ENCODE measurements at regions not wholly inside any gene's neighbourhood (a gene's known extent, or its start where the extent isn't known, plus 50 kb on each side); places are given as distances from the start of the nearest gene placed in this dataset.
A peak's percentile ranks its signal among the peaks of the same experiment; 100 is the strongest.
"Not testable (repeated sequence)": the region's sequence is repeated elsewhere in the genome, so short reads cannot be mapped to it uniquely, and the experiment has no call there.

DNA sequence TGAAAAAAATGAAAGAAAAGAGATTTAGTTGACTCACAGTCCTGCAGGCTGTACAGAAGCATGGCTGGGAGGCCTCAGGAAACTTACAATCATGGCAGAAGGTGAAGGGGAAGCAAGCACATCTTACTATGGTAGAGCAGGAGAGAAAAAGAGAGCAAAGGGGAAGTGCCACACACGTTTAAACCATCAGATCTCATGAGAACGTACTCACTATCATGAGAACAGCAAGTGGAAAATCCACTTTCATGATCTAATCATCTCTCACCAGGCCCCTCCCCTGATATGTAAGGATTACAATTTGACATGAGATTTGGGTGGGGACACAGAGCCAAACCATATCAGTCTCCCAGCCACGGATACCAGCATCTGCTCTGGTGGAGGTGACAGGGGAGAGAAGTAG, 50.8 kb upstream of the CPOX start:
- DNase-seq (ENCODE audit: low read depth): no peak

DNA sequence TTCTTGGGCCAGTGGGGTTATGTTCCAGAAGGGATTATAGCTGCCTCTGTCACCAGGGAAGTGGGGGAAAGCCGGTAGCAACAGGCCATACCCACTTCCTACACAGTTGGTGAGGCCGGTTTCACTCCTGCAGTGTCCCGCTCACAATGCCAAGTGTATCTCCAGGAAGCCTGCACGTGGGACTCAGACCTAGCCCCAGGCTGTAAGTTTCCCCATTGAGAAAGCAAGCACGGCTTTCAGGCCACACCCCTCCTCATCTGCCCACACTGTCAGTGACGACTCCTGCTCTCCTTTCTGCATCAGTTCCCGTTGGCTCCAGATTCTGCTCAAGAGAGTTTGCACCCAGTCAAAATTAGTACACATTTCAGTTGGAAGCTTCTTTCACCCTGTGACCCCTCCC, 51.6 kb upstream of the CPOX start:
- no peak for DNase-seq (ENCODE audit: low read depth)

DNA sequence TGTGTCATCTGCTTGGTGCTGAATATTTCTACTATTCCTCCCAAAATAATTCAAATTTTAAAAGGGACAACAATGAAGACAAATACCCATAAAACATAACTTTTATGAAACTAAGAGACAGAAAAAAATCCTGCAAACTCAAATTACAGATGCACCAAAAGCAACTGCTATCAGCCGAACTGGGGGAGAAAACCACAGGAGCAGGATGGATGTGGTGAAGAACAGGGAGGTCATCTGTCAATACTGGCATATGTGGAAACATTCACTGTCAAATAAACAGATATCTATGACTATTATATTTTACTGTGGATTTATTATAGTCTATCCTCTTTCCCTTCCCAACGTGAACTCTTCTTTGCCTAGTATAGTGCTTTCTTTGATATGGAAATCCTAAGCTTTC, 53.3 kb upstream of the CPOX start:
- no peak for DNase-seq (ENCODE audit: low read depth)

DNA sequence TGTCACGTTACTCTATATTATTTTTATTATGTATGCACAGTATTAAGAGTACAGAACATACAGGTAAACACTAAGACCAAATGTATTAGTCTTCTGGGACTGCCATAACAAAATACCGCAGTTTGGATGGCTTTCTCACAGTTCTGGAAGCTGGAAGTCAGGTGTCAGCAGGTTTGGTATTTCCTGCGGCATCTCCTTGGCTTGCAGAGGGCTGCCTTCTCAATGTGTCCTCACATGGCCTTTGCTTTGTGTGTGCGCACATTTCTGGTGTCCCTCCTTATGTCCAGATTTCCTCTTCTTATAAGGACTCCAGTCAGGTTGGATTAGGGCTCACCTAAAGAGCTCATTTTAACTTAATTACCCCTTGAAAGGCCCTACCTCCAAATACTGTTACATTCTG, 53.8 kb upstream of the CPOX start:
- DNase-seq (ENCODE audit: low read depth): no peak

DNA sequence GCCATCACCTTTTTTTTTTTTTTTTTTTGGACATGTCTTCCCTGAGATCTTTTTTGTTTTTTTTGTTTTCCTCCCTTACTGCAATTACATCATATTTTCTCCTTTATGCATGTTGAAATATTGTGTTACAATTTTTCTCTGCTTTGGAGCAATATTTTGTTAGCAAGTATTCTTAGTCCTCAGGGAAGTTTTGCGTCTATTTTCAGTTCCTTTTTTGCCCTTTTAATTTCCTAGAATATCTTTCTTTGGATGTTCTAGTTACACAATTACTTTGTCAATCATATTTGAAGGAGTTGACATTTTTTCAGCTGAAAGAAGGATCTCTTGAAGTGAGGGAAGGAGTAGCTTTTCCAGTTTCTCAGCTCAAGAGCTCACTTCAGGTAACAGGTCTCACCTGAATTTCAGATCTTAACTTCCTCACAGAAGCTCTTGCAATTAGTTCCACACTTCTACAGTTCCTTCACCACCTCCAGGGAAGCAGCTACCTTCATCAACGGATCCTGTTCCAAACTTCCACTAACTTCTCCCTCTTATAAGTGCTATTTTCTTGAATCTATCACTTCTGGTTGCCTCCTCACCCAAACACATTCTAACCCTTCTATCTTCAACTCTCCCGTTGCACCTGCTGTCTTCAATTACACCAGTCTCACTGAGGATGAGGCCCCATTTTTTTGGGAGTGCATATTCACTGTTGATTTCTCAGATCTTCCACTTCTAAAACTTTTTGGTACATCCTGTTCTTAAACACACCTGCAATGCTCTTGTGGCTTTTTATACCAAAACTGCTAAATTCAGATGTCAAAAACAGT, 57.8 kb upstream of the CPOX start:
- DNase-seq (ENCODE audit: low read depth): no peak

DNA sequence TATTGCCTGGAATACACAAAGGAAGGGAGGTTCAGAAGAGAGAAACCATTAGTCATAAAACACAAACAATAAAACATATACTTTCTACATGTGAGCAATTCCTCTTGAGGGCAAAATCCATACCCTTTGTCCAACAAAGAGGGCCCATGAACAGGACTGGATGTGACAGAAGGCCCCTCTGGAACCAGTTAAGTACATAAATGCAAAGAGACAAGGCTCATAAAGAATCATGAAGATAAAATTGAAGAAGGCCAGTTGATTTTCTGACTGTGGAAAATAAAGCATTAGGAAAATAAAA, 58.3 kb upstream of the CPOX start:
- no peak for DNase-seq (ENCODE audit: low read depth)

DNA sequence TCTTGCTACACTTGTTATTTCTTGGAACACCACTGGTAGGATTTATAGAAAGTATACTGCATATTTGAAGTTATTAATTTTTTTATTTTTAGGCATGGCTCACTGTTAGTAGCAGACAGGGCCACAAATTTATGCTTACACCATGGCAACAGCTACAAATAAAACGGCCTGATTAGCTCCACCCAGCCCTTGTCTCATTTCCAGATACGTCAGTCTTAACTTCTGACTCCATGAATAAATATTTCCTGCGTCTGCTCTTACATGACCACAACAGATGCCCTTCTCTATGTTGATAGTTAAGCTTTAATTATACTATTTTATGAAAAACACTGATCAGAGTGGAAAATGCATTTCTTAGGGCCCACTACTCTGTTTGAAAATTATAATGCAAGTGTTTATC, 62.3 kb upstream of the CPOX start:
- DNase-seq (ENCODE audit: low read depth): no peak

DNA sequence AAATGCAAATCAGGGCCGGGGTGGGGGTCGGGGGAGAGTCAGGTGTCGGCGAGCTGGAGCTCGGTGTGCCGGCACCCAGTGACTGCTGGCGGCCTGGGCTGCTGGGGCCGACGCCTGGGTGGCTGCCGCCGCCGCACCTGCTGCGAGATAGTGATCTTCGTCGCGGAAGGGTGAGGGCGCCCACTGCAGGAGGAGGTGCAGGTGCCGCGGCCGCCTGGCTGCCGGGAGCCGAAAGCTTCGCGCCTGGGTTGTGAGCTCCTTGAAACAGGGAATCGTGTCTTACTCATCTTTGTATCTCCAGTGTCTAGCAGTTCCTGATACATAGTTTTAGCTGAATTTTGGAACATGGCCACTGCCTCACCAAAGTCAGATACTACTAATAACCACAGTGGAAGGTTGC, 64.0 kb upstream of the CPOX start:
- peak; percentile 1 for DNase-seq (ENCODE audit: low read depth)

DNA sequence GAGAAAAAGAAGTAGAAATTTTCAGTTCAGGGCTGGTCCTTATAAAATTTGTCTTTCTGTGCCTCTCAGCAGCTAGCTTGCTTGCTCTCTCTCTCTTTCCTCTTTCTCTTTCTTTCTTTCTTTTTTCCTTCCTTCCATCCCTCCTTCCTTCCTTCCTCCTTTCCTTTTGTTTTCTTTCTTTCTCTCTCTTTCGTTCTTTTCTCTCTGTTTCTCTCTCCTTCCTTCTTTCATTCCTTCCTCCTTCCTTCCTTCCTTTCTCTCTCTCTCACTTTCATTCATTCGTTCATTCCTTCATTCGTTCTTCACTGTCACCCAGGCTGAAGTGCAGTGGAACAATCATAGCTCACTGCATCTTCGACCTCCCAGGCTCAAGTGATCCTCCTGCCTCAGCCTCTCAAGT, 69.3 kb upstream of the CPOX start:
- DNase-seq (ENCODE audit: low read depth): no peak

DNA sequence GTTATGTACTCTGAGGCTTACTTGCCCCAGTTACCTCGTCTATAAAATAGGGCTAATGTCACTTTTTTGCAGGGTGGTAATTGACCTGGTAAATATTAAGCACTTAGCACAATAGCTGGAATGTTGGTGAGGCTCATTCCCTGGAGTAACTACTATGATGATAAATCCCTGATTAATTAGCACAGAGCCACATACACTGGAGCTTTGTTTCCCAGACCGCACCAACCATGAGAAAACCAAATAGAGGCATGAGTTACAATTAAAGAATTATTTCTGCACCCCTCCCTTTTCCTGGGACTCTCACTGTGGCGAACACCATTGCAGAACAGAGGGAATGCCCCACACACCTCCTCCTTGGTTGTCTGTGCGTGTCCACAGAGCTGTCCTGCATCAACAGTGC, 76.6 kb upstream of the CPOX start:
- no peak for DNase-seq (ENCODE audit: low read depth)

DNA sequence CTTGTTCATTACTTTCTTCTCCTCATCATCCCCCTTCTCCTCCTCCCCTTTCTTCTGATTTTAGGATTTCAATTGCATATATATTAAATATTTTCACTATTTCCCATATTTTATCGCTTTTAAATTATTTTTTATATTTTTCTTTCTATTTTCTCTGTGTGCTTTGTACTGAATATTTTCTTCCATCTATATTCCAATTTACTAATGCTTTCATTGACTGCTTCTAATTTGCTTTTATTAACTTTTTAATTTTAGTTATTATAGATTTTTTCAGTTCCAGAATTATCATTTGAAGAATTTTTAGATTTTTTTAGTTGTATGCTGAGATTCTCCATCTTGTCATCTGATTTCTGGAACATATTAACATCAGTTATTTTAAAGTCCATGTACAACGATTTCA, 83.2 kb upstream of the ST3GAL6 start:
- no peak for DNase-seq (ENCODE audit: low read depth)

DNA sequence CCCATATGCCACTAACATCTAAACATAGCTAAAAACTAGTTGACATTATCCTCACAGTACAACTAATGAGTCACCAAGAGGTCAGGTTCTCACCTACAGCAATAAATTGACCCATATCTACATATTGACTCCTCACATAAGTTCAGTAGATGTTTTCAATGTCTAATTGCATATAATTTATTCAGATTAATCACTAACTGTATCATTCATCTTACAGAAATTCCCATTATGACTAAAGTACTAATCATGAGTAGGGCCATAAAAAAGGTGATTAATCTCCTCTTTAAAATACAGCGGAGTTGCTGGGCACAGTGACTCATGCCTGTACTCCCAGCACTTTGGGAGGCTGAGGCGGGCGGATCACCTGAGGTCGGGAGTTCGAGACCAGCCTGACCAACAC, 82.4 kb upstream of the ST3GAL6 start:
- DNase-seq (ENCODE audit: low read depth): no peak

DNA sequence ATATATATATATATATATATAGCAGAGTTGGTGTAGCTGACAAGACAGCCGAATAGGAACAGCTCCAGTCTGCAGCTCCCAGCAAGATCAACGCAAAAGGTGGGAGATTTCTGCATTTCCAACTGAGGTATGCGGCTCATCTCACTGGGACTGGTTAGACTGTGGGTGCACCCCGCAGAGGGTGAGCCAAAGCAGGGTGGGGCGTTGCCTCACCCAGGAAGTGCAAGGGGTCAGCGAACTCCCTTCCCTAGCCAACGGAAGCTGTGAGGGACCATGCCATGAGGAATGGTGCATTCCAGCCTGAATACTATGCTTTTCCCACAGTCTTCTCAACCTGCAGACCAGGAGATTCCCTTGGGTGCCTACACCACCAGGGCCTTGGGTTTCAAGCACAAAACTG, 81.7 kb upstream of the ST3GAL6 start:
- DNase-seq (ENCODE audit: low read depth): no peak

DNA sequence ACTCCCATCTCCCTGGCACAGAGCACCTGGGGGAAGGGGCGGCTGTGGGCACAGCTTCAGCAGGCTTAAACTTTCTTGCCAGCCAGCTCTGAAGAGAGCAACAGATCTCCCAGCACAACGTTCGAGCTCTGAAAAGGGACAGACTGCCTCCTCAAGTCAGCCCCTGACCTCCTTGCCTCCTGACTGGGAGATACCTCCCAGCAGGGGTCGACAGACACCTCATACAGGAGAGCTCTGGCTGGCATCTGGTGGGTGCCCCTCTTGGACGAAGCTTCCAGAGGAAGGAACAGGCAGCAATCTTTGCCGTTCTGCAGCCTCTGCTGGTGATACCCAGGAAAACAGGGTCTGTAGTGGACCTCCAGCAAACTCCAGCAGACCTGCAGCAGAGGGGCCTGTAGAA, 80.7 kb upstream of the ST3GAL6 start:
- not testable (repeated sequence) for DNase-seq (ENCODE audit: low read depth)

DNA sequence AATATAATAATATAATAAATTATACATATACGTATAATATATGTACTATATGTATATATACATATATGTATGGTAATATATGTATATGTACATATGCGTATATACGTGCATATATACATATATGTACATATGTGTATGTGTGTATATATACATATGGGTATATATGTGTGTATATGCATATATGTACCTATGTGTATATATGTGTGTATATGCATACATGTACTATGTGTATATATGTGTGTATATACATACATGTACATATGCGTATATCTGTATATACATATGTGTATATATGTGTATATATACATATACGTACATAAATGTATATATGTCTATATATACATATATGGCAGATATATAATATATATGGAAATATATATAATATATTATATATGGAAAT, 74.8 kb upstream of the ST3GAL6 start:
- no peak for DNase-seq (ENCODE audit: low read depth)

DNA sequence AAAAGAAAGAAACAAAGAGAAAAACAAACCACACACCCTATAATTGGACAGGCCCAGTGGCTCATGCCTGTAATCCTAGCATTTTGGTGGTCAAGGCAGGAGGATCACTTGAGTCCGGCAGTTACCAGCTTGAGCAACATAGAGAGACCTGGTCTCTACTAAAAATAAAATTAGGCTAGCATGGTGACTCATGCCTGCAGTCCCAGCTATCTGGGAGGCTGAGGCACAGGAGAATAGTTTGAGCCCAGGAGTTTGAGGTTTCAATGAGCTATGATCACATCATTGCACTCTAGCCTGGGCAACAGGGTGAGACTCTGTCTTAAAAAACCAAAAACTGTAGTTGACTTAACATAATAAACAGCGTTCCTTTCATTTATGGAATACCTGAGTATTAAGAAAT, 72.3 kb upstream of the ST3GAL6 start:
- no peak for DNase-seq (ENCODE audit: low read depth)

DNA sequence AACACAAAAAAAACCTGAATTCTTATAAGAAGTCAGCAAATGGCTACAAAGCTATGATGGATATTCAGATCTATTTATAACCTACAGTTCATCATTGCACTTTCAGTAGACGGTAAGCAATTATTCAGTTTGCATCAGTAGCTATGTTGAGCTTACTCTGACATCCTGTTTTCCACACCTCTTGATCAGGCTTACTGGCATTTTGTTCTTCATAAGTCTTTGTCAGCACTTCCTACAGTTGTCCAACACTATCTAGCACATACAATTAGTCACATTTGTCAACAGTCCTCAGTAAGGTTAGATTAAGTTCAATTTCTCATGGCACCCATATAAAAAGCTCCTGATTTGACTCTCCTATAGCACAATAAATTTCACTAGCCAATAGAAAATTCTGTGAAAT, 71.2 kb upstream of the ST3GAL6 start:
- no peak for DNase-seq (ENCODE audit: low read depth)

DNA sequence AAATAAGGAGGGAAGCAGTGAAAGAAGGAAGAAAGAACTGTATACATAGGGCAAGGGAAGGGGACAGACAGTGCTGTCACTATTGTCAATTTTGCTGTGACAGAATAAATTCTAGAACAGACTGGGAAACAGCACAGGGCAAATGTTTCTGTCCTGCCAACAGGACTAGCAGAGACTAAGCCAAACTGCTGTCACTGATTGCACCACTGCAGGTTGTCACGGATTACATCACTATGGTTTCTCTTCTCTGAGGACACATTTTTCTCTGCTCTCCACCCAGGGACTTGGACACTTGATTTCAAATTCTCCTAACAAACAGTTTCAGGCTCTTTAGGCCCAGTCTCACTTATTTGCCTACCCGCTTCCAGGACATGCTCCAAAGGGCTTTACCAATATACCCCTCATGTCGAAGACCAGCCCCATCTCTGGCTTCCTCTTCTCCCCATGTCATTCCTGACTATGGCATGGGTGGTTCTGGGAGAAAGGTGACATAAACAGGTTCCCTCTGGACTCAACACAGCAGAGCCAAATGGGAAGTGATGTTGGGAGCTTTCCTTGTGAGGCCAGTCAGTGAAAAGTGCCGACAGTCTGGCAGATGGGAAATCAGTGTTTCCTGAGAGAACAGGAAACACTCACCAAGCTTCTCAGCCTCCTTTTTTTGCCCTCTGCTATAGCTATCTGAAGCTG, 70.2 kb upstream of the ST3GAL6 start:
- DNase-seq (ENCODE audit: low read depth): no peak

DNA sequence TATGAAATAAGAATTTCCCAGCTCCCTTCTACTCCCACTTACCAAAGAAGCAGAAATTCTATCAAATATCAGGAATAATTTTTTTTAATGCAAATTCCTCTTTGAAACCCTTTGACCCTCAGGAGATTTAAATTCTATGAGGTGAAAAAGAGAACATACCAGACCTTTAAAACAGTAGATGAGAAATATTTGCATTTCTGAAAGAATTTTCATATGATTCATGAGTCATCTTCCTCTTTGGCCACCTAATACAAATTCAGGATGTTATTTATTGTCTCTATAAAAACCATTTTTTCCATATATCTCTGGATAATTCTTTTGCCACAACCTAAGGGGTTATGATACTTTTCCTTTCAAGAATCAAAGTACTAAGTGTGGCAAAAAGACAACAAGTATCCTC, 67.3 kb upstream of the ST3GAL6 start:
- DNase-seq (ENCODE audit: low read depth): no peak

DNA sequence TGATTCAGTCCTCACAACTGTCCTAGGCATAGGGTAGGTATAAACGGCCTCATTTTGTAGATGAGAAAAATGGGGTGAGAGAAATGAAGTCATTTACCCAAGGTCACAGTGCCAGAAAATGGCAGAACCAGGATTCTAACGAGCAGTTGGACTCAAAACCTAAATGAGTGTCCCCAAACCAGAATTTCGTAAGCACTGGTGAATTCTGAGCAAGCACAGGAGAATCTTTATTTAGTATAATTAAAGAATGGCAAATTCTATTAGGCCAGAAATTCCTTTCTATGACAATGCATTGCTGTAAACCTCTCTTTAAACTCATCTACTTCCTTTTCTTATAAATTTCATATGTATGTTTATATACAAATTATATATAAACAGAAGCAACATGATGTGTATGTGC, 66.8 kb upstream of the ST3GAL6 start:
- not testable (repeated sequence) for DNase-seq (ENCODE audit: low read depth)

DNA sequence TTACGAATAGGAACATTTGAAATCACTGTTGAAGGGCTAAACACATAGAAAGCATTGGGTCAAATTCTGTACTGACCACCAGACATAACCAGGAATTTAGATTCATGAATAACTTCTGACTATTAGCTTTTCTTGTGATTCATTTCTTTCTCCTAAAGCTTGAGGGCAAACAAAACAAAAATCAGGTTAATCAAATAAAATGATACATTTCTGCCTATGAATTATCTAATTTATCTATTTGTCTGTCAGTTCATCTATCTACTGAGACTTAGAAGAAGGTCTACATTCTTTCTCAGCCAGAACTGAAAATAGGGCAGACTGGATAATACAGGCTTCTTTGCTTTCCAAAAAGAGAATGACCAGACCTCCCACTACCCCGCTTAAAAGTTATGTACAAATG, 65.9 kb upstream of the ST3GAL6 start:
- DNase-seq (ENCODE audit: low read depth): no peak

DNA sequence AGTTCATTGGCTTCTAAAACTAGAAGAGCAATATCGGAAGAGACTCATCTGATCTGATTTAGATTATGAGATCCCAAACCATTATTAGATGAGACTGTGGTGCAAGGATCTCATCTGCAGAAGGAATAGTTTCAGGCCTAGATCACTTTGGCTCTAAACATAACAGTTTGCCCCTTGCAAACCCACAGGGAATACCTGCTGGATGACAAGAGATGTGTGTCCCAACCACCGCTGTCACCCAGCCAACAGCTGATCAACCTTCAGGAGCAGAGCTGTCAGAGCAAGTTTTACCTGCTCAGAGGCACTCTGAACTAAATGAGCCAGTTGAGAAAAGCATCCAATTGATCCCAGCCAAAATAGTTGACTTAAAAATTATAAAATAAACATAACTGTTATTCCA, 64.0 kb upstream of the ST3GAL6 start:
- DNase-seq (ENCODE audit: low read depth): no peak

DNA sequence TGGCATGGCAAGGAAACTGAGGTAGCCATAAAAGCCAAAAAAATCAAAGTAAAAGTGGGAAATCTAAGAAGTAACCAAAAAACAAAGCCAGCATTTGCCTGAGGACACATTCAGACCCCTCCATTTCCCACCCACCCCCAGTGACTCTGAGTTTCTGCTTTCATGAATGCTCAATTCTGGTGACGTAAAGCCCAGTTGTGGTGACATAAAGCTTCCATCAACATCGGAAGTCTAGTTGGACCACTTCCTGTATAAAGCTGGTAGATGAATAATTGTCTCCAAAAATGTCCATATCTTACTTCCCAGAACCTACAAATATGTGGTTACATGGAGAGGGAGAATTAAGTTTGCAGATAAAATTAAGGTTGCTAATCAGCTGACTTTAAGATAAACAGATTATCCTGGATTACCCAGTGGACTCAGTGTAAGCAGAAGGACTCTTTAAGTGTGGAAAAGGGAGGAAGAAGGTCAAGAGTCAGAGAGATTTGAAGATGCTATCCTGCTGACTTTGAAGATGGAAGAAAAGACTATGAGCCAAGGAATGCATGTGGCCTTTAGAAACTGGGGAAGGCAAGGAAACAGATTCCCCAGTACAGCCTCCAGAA, 62.0 kb upstream of the ST3GAL6 start:
- no peak for DNase-seq (ENCODE audit: low read depth)

DNA sequence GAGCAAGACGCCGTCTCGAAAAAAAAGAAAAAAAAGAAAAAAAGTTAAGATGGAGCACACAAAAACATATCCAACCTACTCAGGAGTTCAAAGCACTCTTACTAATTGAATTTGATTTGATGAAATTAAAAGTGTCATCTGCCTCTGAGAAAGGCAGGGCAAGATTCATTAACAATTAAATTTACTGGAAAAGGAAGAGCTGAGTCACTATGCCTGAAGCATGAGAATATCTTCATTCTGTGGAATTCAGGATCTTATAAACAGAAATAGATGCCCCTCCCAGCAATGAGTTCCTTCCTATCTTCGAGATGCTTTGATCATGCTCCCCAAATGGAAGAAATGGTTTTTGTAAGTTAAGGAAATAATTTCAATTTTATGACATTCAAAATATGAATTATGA, 61.0 kb upstream of the ST3GAL6 start:
- no peak for DNase-seq (ENCODE audit: low read depth)

All from stimulated activated CD8-positive, alpha-beta memory T cell treated with anti-CD3 and anti-CD28 coated beads, Interleukin-7, amount 100 ng/mL, for 24 hours (primary cell).